Nephron progenitor cell (in vitro differentiated cells): ENCODE measurements at regions not wholly inside any gene's neighbourhood (a gene's known extent, or its start where the extent isn't known, plus 50 kb on each side); places are given as distances from the start of the nearest gene placed in this dataset.

Experiments used
- DNase-seq: peaks from one replicate; pipeline ENCODE4 v3.0.0; 2021
- H3K27ac Mint-ChIP-seq: 2 replicates; pipeline ENCODE4 v1.8.0; 2021; ENCODE audit warnings: mild to moderate bottlenecking, moderate library complexity, mixed read lengths
- H3K27me3 Mint-ChIP-seq: 2 replicates; pipeline ENCODE4 v1.8.0; 2021; ENCODE audit warnings: mild to moderate bottlenecking, low read depth, mixed read lengths; ENCODE audit not compliant: poor library complexity
- H3K36me3 Mint-ChIP-seq: 2 replicates; pipeline ENCODE4 v1.8.0; 2021; ENCODE audit warnings: low read depth, mixed read lengths
- H3K4me1 Mint-ChIP-seq: 2 replicates; pipeline ENCODE4 v1.8.0; 2021; ENCODE audit warnings: mixed read lengths
- H3K4me3 Mint-ChIP-seq: 2 replicates; pipeline ENCODE4 v1.8.0; 2021; ENCODE audit warnings: mild to moderate bottlenecking, moderate library complexity, mixed read lengths
- H3K9me3 Mint-ChIP-seq: 2 replicates; pipeline ENCODE4 v1.8.0; 2021; ENCODE audit warnings: mild to moderate bottlenecking, moderate library complexity, mixed read lengths
- CTCF ChIP-seq: fragments of 200-600 bp; sonication (generic); IDR thresholded peaks from 2 replicates; pipeline ENCODE4 v1.5.0; 2021; ENCODE audit warnings: antibody characterized with exemption

GRCh38 chr15:94535298-94536048 is 304.1 kb downstream of the MCTP2 start:
- H3K4me3 Mint-ChIP-seq = no peak overlapping the region
- no peak for DNase-seq
- no peak overlapping the region for H3K27ac Mint-ChIP-seq
- H3K9me3 Mint-ChIP-seq = no peaks in the 10 kb centered on the region
- H3K36me3 Mint-ChIP-seq = no peaks in the 10 kb centered on the region
- TF ChIP-seq CTCF = no peak
- peaks cover 15% of the 10 kb centered on the region for H3K27me3 Mint-ChIP-seq
- peaks cover 18% of the 10 kb centered on the region for H3K4me1 Mint-ChIP-seq

DNA sequence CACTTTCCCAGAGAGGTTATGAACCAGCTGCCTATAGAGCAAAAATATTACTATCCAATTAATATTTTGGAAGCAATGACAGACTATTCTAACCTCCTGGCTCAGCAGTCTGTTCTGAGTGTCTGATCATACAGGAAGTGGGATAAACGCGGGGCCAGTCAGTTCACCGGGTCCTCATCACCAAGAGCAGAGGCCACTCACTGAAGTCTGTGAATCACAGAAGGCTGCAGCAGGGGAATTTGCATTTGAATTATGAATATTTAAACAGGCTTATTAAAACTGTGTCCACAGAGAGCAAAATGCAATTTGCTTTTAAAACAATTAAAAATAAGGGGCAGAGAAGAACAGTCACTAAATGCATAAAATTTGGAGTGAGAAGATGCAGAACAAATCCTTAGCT is 305.2 kb downstream of the MCTP2 start:
- H3K4me1 Mint-ChIP-seq = peaks cover 8% of the 10 kb centered on the region
- peaks cover 10% of the 10 kb centered on the region for H3K27me3 Mint-ChIP-seq
- no peaks in the 10 kb centered on the region for H3K9me3 Mint-ChIP-seq
- TF ChIP-seq CTCF = no peak
- H3K27ac Mint-ChIP-seq = no peak overlapping the region
- no peaks in the 10 kb centered on the region for H3K36me3 Mint-ChIP-seq
- H3K4me3 Mint-ChIP-seq = no peak overlapping the region
- no peak for DNase-seq

DNA sequence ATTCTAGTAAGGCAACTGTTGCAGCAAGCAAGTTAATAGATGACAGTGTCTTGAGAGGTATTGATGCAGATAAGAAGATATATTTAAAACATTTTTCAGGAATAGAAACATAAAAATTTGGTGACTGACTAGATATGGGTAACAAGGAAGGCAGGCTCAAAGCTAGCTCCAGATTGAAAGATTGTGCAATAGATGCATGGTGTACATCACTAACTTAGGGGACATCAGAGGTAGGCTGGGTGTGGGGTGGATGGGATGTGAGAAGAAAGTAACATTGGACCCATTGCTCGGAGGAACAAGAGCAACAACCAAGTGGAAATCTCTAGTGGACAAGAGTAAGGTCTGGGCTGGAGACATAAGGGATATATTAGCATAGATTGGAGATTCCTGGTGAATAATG is 306.9 kb downstream of the MCTP2 start:
- H3K4me1 Mint-ChIP-seq = no peaks in the 10 kb centered on the region
- H3K4me3 Mint-ChIP-seq = no peak overlapping the region
- DNase-seq = no peak
- no peaks in the 10 kb centered on the region for H3K9me3 Mint-ChIP-seq
- H3K27ac Mint-ChIP-seq = no peak overlapping the region
- no peaks in the 10 kb centered on the region for H3K36me3 Mint-ChIP-seq
- H3K27me3 Mint-ChIP-seq = peaks cover 10% of the 10 kb centered on the region
- TF ChIP-seq CTCF = no peak

- Mint-ChIP-seq H3K36me3 (no peaks in the 10 kb centered on the region), H3K9me3 (no peaks in the 10 kb centered on the region), H3K27me3 (peaks cover 11% of the 10 kb centered on the region), H3K4me3 (no peak overlapping the region), H3K4me1 (no peaks in the 10 kb centered on the region), H3K27ac (no peak overlapping the region)
- TF ChIP-seq CTCF = no peak
- no peak for DNase-seq
Observed at GRCh38 chr15:94542391-94542790, 311.0 kb downstream of the MCTP2 start.

DNA sequence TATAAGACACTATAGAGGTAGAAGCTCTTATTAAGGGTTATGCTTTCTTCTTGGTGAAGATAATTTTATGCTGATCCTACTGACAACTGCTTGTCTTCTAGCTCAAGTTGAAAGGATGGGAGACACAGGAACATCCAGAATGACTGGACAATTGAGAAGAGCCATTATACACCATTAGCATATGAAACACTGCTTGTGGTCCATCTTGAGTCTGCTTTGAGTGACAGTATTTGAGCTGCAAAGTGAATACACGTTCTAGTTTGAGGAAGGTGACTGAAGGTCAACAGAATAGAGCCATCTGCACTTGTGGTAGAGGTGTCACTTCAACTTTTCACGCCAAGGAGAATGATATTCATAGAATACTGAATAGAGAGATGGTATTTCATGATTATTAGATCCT is 315.4 kb downstream of the MCTP2 start:
- Mint-ChIP-seq H3K27ac (no peak overlapping the region), H3K27me3 (peaks cover 8% of the 10 kb centered on the region), H3K4me1 (peaks cover 11% of the 10 kb centered on the region), H3K4me3 (no peak overlapping the region), H3K36me3 (no peaks in the 10 kb centered on the region), H3K9me3 (no peaks in the 10 kb centered on the region)
- no peak for DNase-seq
- TF ChIP-seq CTCF = no peak

GRCh38 chr15:94547711-94548110 is 316.4 kb downstream of the MCTP2 start:
- no peaks in the 10 kb centered on the region for H3K9me3 Mint-ChIP-seq
- TF ChIP-seq CTCF = no peak
- H3K27ac Mint-ChIP-seq = no peak overlapping the region
- no peaks in the 10 kb centered on the region for H3K36me3 Mint-ChIP-seq
- peaks cover 8% of the 10 kb centered on the region for H3K27me3 Mint-ChIP-seq
- no peak for DNase-seq
- H3K4me1 Mint-ChIP-seq = peaks cover 11% of the 10 kb centered on the region
- no peak overlapping the region for H3K4me3 Mint-ChIP-seq
